ACC112 (cell line): ENCODE measurements at regions not wholly inside any gene's neighbourhood (a gene's known extent, or its start where the extent isn't known, plus 50 kb on each side); places are given as distances from the start of the nearest gene placed in this dataset.

Source experiments
- H2AFZ ChIP-seq: fragments of 200-600 bp; sonication (generic); one replicate; pipeline ENCODE4 v1.6.0; 2017; ENCODE audit warnings: antibody characterized with exemption, low read length; ENCODE audit not compliant: unreplicated experiment
- H3K27ac ChIP-seq: fragments of 200-600 bp; sonication (generic); 2 replicates; pipeline ENCODE4 v1.5.1; 2014; ENCODE audit warnings: low read depth, mild to moderate bottlenecking, antibody characterized with exemption, low read length, moderate library complexity
- H3K27me3 ChIP-seq: fragments of 200-600 bp; sonication (generic); 2 replicates; pipeline ENCODE4 v1.6.1; 2014; ENCODE audit warnings: mild to moderate bottlenecking, antibody characterized with exemption, low read length, moderate library complexity, mixed read lengths; ENCODE audit not compliant: insufficient read depth
- H3K36me3 ChIP-seq: fragments of 200-600 bp; sonication (generic); 2 replicates; pipeline ENCODE4 v1.6.1; 2016; ENCODE audit warnings: mild to moderate bottlenecking, antibody characterized with exemption, low read length, moderate library complexity, mixed read lengths; ENCODE audit not compliant: insufficient read depth
- H3K4me1 ChIP-seq: fragments of 200-600 bp; sonication (generic); one replicate; pipeline ENCODE4 v1.6.1; 2016; ENCODE audit warnings: low read length, mixed read lengths; ENCODE audit not compliant: insufficient read depth, unreplicated experiment, control insufficient read depth
- H3K4me3 ChIP-seq: fragments of 200-600 bp; sonication (generic); 2 replicates; pipeline ENCODE4 v1.5.1; 2014; ENCODE audit warnings: mild to moderate bottlenecking, low read depth, low read length
- H3K79me2 ChIP-seq: fragments of 200-600 bp; sonication (generic); one replicate; pipeline ENCODE4 v1.6.0; 2016; ENCODE audit warnings: low read length; ENCODE audit not compliant: control insufficient read depth, unreplicated experiment, insufficient read depth

DNA sequence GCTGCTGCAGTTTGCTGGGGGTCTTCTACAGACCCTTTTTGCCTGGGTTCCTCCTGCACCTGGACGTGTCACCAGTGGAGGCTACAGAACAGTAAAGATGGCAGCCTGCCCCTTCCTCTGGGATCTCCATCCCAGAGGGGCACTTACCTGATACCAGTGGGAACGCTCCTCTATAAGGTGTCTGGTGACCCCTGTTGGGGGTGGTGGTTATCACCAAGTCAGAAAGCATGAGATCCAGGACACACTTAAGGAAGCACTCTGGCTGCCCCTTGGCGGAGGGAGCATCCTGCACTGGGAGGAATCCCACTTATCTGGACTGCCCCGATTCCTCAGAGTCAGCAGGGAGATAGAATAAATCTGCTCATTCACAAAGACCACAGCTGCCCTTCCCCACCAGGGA lies 218.9 kb upstream of the GALNTL6 start:
- Histone ChIP-seq H3K27me3 (no peaks in the 10 kb centered on the region), H2AFZ (no peak overlapping the region), H3K27ac (no peak overlapping the region), H3K4me3 (no peak overlapping the region), H3K4me1 (no peaks in the 10 kb centered on the region), H3K79me2 (no peaks in the 10 kb centered on the region), H3K36me3 (no peaks in the 10 kb centered on the region)

DNA sequence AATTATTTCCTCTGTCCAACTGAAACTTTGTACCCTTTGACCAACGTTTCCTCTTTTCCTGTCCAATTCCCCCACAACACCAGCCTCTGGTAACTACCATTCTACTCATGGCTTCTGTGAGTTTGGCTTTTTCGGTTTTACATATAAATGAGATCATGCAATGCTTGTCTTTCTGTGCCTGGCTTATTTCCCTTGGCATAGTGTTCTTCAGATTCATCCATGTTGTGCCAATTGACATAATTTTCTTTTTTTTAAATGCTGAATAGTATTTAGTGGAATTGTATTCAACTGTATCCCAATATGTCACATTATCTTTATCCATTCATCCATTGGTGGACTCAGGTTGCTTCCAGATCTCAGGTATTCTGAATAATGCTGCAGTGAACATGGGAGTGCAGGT lies 222.5 kb upstream of the GALNTL6 start:
- no peak overlapping the region for H3K27ac ChIP-seq
- no peak overlapping the region for H3K4me3 ChIP-seq
- no peaks in the 10 kb centered on the region for H3K79me2 ChIP-seq
- no peaks in the 10 kb centered on the region for H3K36me3 ChIP-seq
- no peaks in the 10 kb centered on the region for H3K4me1 ChIP-seq
- H2AFZ ChIP-seq: no peak overlapping the region
- H3K27me3 ChIP-seq: no peaks in the 10 kb centered on the region

DNA sequence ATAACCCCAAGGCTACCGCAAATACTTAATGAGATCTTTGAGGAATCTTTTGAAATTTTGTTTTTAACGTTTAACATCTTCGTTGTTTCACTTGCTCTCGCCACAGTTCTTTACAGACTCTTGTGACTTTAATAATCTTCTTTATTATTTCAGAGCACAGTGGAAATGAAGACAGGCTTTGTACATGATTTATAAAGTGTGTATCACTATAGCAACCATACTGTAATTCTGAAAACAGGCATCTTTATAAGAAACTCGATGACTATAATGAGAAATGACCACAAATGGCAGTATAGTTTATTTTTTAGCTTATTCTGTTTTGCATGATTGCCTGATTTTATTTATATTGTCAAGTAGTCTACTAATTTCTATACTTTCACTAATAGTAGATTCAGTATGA lies 224.4 kb upstream of the GALNTL6 start:
- no peak overlapping the region for H2AFZ ChIP-seq
- no peaks in the 10 kb centered on the region for H3K27me3 ChIP-seq
- H3K36me3 ChIP-seq: no peaks in the 10 kb centered on the region
- no peak overlapping the region for H3K4me3 ChIP-seq
- H3K4me1 ChIP-seq: no peaks in the 10 kb centered on the region
- no peak overlapping the region for H3K27ac ChIP-seq
- no peaks in the 10 kb centered on the region for H3K79me2 ChIP-seq

- H3K4me3 ChIP-seq: no peak overlapping the region
Measured at GRCh38 chr4:171588051-171588545, 225.1 kb upstream of the GALNTL6 start.

GRCh38 chr4:171583790-171584189 lies 229.4 kb upstream of the GALNTL6 start:
- no peak overlapping the region for H3K27ac ChIP-seq
- no peaks in the 10 kb centered on the region for H3K36me3 ChIP-seq
- H3K79me2 ChIP-seq: no peaks in the 10 kb centered on the region

More at GRCh38 chr4:171588051-171588545, 225.1 kb upstream of the GALNTL6 start:
- Histone ChIP-seq H3K36me3 (no peaks in the 10 kb centered on the region), H2AFZ (no peak overlapping the region), H3K27me3 (no peaks in the 10 kb centered on the region), H3K79me2 (no peaks in the 10 kb centered on the region), H3K27ac (no peak overlapping the region), H3K4me1 (no peaks in the 10 kb centered on the region)

GRCh38 chr4:171582961-171583581 lies 230.1 kb upstream of the GALNTL6 start:
- H3K4me1 ChIP-seq: no peaks in the 10 kb centered on the region
- no peak overlapping the region for H3K4me3 ChIP-seq
- H3K27me3 ChIP-seq: no peaks in the 10 kb centered on the region
- H3K36me3 ChIP-seq: no peaks in the 10 kb centered on the region
- no peaks in the 10 kb centered on the region for H3K79me2 ChIP-seq
- no peak overlapping the region for H3K27ac ChIP-seq
- no peak overlapping the region for H2AFZ ChIP-seq

More at GRCh38 chr4:171583790-171584189, 229.4 kb upstream of the GALNTL6 start:
- Histone ChIP-seq H2AFZ (no peak overlapping the region), H3K4me1 (no peaks in the 10 kb centered on the region), H3K27me3 (no peaks in the 10 kb centered on the region), H3K4me3 (no peak overlapping the region)

GRCh38 chr4:171573181-171573580 lies 240.0 kb upstream of the GALNTL6 start:
- no peak overlapping the region for H3K27ac ChIP-seq
- H3K27me3 ChIP-seq: no peaks in the 10 kb centered on the region
- no peaks in the 10 kb centered on the region for H3K79me2 ChIP-seq
- no peaks in the 10 kb centered on the region for H3K4me1 ChIP-seq
- no peaks in the 10 kb centered on the region for H3K36me3 ChIP-seq
- no peak overlapping the region for H3K4me3 ChIP-seq
- H2AFZ ChIP-seq: no peak overlapping the region

DNA sequence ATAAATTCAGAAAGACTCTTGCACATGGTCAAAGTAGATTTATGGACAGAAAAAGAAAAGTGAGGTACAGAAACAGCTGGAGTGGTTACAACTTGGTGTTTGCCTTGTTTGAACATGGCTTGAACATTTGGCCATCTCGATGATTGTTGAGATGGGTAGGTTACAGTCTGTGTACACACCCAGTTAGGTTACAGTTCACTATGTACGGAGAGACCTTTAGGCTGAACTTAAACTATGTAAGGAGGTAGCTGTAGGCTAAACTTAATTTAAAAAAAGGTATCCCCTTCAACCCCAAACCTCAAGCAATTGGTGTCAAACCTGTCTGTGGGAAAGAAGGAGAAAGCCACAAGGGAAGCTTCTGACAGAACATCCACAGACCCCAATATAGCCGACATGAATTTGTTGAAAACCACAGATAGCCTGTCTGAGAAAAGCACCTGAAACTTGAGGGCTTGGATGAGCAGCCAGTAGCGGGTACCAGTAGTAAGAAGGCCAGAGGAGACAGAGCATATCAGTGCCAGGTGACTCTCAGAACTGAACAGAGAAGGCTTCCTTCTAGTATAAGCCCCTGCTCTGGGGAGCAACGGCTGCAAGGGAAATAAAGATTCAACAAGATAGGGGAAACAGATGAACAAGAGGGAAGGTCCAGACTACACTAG lies 247.9 kb upstream of the GALNTL6 start:
- Histone ChIP-seq H3K36me3 (no peaks in the 10 kb centered on the region), H3K27ac (no peak overlapping the region), H2AFZ (no peak overlapping the region), H3K4me1 (no peaks in the 10 kb centered on the region), H3K79me2 (no peaks in the 10 kb centered on the region), H3K4me3 (no peak overlapping the region), H3K27me3 (no peaks in the 10 kb centered on the region)

GRCh38 chr4:171561419-171561818 lies 251.8 kb upstream of the GALNTL6 start:
- no peak overlapping the region for H3K4me3 ChIP-seq
- H3K4me1 ChIP-seq: no peaks in the 10 kb centered on the region
- H3K36me3 ChIP-seq: no peaks in the 10 kb centered on the region
- no peak overlapping the region for H3K27ac ChIP-seq
- H2AFZ ChIP-seq: no peak overlapping the region
- H3K27me3 ChIP-seq: no peaks in the 10 kb centered on the region
- no peaks in the 10 kb centered on the region for H3K79me2 ChIP-seq

DNA sequence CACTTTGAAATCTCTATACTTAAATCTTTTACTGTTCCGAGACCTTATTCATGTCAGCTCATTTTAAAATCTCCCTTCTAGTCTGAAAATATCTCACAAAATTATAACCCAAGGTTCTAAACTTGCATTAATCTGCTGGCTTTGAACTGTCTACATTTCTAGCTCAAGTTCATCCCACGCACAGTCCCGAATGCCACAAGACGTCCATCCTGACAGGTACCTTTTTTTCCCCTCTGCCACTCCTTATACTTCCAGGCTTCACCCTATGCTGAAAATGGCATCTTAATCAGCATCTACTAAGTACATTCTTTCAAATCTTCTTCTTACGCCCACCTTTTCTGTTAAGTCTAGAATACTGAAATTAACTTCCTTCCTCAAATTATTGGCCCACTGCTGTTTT lies 259.2 kb upstream of the GALNTL6 start:
- Histone ChIP-seq H3K27me3 (no peaks in the 10 kb centered on the region), H3K4me1 (no peaks in the 10 kb centered on the region), H3K27ac (no peak overlapping the region), H2AFZ (no peak overlapping the region), H3K79me2 (no peaks in the 10 kb centered on the region), H3K36me3 (no peaks in the 10 kb centered on the region), H3K4me3 (no peak overlapping the region)

GRCh38 chr4:171542640-171543039 lies 270.6 kb upstream of the GALNTL6 start:
- no peak overlapping the region for H3K4me3 ChIP-seq
- no peaks in the 10 kb centered on the region for H3K36me3 ChIP-seq
- H3K4me1 ChIP-seq: no peaks in the 10 kb centered on the region
- H3K27me3 ChIP-seq: no peaks in the 10 kb centered on the region
- H2AFZ ChIP-seq: no peak overlapping the region
- no peak overlapping the region for H3K27ac ChIP-seq
- no peaks in the 10 kb centered on the region for H3K79me2 ChIP-seq
